ENCODE measurements at regions not wholly inside any gene's neighbourhood (a gene's known extent, or its start where the extent isn't known, plus 50 kb on each side); places are given as distances from the start of the nearest gene placed in this dataset.

DNA sequence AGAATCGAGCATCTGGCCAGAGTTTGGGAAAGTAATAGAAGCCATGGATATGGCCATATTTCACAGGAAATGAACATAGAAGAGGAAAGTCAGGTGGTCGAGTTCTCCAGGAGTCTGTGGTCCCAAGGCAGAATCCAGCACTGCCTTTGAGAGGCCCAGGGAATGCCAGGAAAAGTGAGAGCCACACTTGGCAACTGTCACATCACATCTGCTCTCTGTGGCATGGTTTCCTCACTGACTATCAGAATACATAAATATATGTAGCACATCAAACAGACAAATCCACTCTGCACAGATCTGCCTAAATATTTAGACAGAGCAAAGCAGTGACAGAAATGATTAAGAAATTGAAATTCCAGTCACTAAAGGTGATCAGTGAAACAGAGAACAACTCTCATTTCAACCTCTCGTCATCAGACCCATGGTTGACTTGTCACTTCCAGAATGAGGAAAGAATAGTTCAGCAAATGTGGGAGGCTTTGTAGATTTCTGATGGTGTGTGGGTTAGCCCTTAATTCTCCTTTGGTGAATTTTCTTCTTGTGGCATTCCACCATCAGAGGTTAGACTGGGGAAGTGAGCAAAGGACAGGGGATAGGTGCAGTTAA, 58.8 kb upstream of the MAN1A2 start:
- Histone ChIP-seq H3K27me3 (replicated peaks in 1 of 4; ENCODE audit: control insufficient read depth in 3 of 4, extremely low read depth in 1 of 4, insufficient read depth in 3 of 4, low read length in 3 of 4) (no peaks in the 10 kb centered on the region), H2BK120ac (replicated peaks; ENCODE audit: low read depth, low read length) (no peak overlapping the region), H3K4me1 (replicated peaks in 1 of 4; ENCODE audit: control insufficient read depth in 3 of 4, insufficient read depth in 4 of 4, low read length in 3 of 4) (no peaks in the 10 kb centered on the region), H2BK20ac (ENCODE audit: low read length) (no peak overlapping the region), H3K9ac (replicated peaks in 1 of 4; ENCODE audit: extremely low read depth in 1 of 4, low read depth in 3 of 4, low read length in 3 of 4) (no peak overlapping the region), H2AK5ac (ENCODE audit: low read depth, low read length) (no peak overlapping the region), H3K79me1 (ENCODE audit: low read depth, low read length) (no peaks in the 10 kb centered on the region), H3K4me2 (ENCODE audit: insufficient read depth in 1 of 2, low read depth in 2 of 2, low read length in 2 of 2) (no peak overlapping the region), H3K56ac (replicated peaks; ENCODE audit: insufficient read length, low read depth, low read length) (no peak overlapping the region), H3K4me3 (ENCODE audit: extremely low read depth in 1 of 4, insufficient read depth in 2 of 4, low read depth in 3 of 4, low read length in 4 of 4) (no peak overlapping the region), H3K27ac (ENCODE audit: low read depth, low read length) (no peak overlapping the region), H2BK12ac (ENCODE audit: low read depth, low read length) (no peak overlapping the region), H4K20me1 (replicated peaks in 1 of 2; ENCODE audit: control insufficient read depth in 1 of 2, insufficient read depth in 2 of 2, low read length in 2 of 2) (no peaks in the 10 kb centered on the region), H4K5ac (ENCODE audit: insufficient read length, low read depth, low read length) (no peak overlapping the region), H4K91ac (replicated peaks; ENCODE audit: insufficient read length, low read length) (no peak overlapping the region), H2BK15ac (ENCODE audit: low read length) (no peak overlapping the region), H3K4ac (replicated peaks; ENCODE audit: insufficient read length, low read depth, low read length) (no peak overlapping the region), H3K23me2 (ENCODE audit: low read depth, low read length) (no peaks in the 10 kb centered on the region), H2BK5ac (ENCODE audit: low read depth, low read length) (no peak overlapping the region), H3K9me3 (ENCODE audit: insufficient read depth in 2 of 2, low read depth in 1 of 2, low read length in 1 of 2) (no peaks in the 10 kb centered on the region), H3K14ac (ENCODE audit: insufficient read length) (no peak overlapping the region), H2AFZ (ENCODE audit: low read length) (0 out of 2 replicates have a peak overlapping the region, but pooled peaks have one; percentile 31), H3K23ac (ENCODE audit: insufficient read length) (no peak overlapping the region), H3K18ac (ENCODE audit: extremely low read depth, low read length) (no peak overlapping the region), H4K8ac (ENCODE audit: extremely low read depth, insufficient read depth, low read length) (no peak overlapping the region), H3K36me3 (ENCODE audit: control insufficient read depth in 2 of 4, insufficient read depth in 4 of 4, low read length in 3 of 4) (no peaks in the 10 kb centered on the region), H3K79me2 (ENCODE audit: control insufficient read depth in 1 of 2, insufficient read depth in 2 of 2, low read length in 2 of 2) (no peaks in the 10 kb centered on the region)
- FAIRE-seq (no peak), DNase-seq (ENCODE audit: low read depth in 1 of 2, low spot score in 2 of 2) (no peak)
- 83% methylated on average over 3 of the region's 3 CpGs; no CpG with 5 or more reads in 1 of the 2 experiments for WGBS, 2 experiments (ENCODE audit: extremely low coverage in 1 of 2, insufficient coverage in 1 of 2, insufficient read length in 1 of 2, insufficient replicate concordance in 2 of 2, low coverage in 1 of 2, low lambda C conversion rate in 2 of 2, missing lambda C conversion rate in 1 of 2)
- ChIA-PET POLR2A (ENCODE audit: partially characterized antibody) (no interaction called here), CTCF (ENCODE audit: partially characterized antibody) (interaction anchor here (0.6 to 1.3 kb wide), 3 partner anchors 23 to 229 kb away, joined by 3 to 4 read pairs (median 3); no protein-coding TSS in a partner anchor)
- TF ChIP-seq BACH1 (IDR thresholded peaks at IDR 0.05; ENCODE audit: low read length) (no peak), POLR2A (IDR thresholded peaks at IDR 0.05; ENCODE audit: control extremely low read depth in 1 of 2, low read depth in 2 of 2, low read length in 2 of 2) (no peak), JUN (IDR thresholded peaks at IDR 0.05; ENCODE audit: low read depth, low read length) (no peak), CHD1 (IDR thresholded peaks at IDR 0.05; ENCODE audit: low read depth, low read length) (no peak), GABPA (IDR thresholded peaks at IDR 0.05; ENCODE audit: borderline replicate concordance, insufficient read depth, low read length) (no peak), SIN3A (conservative IDR thresholded peaks at IDR 0.05 in 1 of 2, IDR thresholded peaks at IDR 0.05 in 1 of 2; ENCODE audit: low read depth in 1 of 2, low read length in 2 of 2) (no peak)
- TF ChIP-seq, protein P1, sequence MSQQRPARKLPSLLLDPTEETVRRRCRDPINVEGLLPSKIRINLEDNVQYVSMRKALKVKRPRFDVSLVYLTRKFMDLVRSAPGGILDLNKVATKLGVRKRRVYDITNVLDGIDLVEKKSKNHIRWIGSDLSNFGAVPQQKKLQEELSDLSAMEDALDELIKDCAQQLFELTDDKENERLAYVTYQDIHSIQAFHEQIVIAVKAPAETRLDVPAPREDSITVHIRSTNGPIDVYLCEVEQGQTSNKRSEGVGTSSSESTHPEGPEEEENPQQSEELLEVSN (IDR thresholded peaks at IDR 0.05): no peak
